Prostate gland (tissue), 2 donors: ENCODE measurements at regions not wholly inside any gene's neighbourhood (a gene's known extent, or its start where the extent isn't known, plus 50 kb on each side); places are given as distances from the start of the nearest gene placed in this dataset.

ENCODE experiments used
- POLR2A ChIP-seq: fragments of 450-650 bp; IDR thresholded peaks from one replicate; pipeline ENCODE4 v1.6.1; 2016; ENCODE audit warnings: antibody characterized with exemption, mild to moderate bottlenecking
- POLR2AphosphoS5 ChIP-seq: sonication (generic); formaldehyde crosslinking; IDR thresholded peaks from one replicate; pipeline ENCODE4 v1.6.1; 2017; ENCODE audit warnings: antibody characterized with exemption
- TF ChIP-seq, protein P1 (sequence below), 4 experiments: fragments of 200-600 bp in 2 of 4; fragments of 450-650 bp in 2 of 4; sonication (generic) in 2 of 4; IDR thresholded peaks; 1 replicate in 3 of 4; 2 replicates in 1 of 4; pipeline ENCODE4 v1.5.1; 2016 to 2019; ENCODE audit warnings: antibody characterized with exemption in 4 of 4, mild to moderate bottlenecking in 2 of 4, moderate library complexity in 2 of 4

DNA sequence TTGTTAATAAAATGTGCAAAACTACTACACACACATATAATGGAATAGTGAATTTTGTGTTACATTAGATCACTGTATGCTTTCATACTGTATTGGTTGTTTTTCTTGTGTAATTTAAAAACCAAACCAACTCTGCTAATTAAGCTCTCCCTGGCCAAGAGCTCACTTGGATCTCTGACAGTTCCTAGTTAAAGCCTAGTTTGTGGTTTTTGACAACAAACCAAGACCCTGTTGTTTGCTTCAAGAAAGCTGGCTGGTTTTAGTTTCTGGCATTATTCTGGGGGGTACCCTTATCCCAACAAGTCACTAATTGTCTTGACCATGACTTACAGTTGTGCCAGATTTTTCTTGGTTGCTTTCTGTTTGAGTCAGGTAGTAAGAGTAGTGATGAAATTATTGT is 121.4 kb upstream of the CXorf66 start:
- TF ChIP-seq POLR2A = no peak
- TF ChIP-seq, protein P1, sequence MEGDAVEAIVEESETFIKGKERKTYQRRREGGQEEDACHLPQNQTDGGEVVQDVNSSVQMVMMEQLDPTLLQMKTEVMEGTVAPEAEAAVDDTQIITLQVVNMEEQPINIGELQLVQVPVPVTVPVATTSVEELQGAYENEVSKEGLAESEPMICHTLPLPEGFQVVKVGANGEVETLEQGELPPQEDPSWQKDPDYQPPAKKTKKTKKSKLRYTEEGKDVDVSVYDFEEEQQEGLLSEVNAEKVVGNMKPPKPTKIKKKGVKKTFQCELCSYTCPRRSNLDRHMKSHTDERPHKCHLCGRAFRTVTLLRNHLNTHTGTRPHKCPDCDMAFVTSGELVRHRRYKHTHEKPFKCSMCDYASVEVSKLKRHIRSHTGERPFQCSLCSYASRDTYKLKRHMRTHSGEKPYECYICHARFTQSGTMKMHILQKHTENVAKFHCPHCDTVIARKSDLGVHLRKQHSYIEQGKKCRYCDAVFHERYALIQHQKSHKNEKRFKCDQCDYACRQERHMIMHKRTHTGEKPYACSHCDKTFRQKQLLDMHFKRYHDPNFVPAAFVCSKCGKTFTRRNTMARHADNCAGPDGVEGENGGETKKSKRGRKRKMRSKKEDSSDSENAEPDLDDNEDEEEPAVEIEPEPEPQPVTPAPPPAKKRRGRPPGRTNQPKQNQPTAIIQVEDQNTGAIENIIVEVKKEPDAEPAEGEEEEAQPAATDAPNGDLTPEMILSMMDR (IDR thresholded peaks at IDR 0.05) = no peak
- TF ChIP-seq POLR2AphosphoS5 = no peak
